SU-DHL-6 (cell line): ENCODE measurements at regions not wholly inside any gene's neighbourhood (a gene's known extent, or its start where the extent isn't known, plus 50 kb on each side); places are given as distances from the start of the nearest gene placed in this dataset.
A peak's percentile ranks its signal among the peaks of the same experiment; 100 is the strongest.
"Not testable (repeated sequence)": the region's sequence is repeated elsewhere in the genome, so short reads cannot be mapped to it uniquely, and the experiment has no call there.

Source experiments
- H2AFZ ChIP-seq: fragments of 200-600 bp; sonication (generic); 2 replicates; pipeline ENCODE4 v1.6.1; 2014; ENCODE audit warnings: low read depth, mild to moderate bottlenecking, moderate library complexity, mixed read lengths, antibody characterized with exemption, low read length; ENCODE audit not compliant: severe bottlenecking
- H3F3A ChIP-seq: fragments of 200-600 bp; shearing (Covaris generic); 2 replicates; pipeline ENCODE4 v1.6.0; 2016; ENCODE audit warnings: antibody characterized with exemption, mild to moderate bottlenecking; ENCODE audit not compliant: insufficient read depth
- H3K27ac ChIP-seq: fragments of 200-600 bp; sonication (generic); 2 replicates; pipeline ENCODE4 v1.5.1; 2016; ENCODE audit warnings: low read depth, mild to moderate bottlenecking, low read length, moderate library complexity, mixed read lengths
- H3K27me3 ChIP-seq: fragments of 200-600 bp; sonication (generic), shearing (Covaris generic); 2 replicates; pipeline ENCODE4 v1.6.0; 2014; ENCODE audit warnings: mild to moderate bottlenecking, low read length
- H3K36me3 ChIP-seq: fragments of 200-600 bp; sonication (generic); 2 replicates; pipeline ENCODE4 v1.6.1; 2014; ENCODE audit warnings: mild to moderate bottlenecking, low read length, mixed read lengths
- H3K4me2 ChIP-seq: fragments of 300-600, 200-600 bp; shearing (Covaris generic), sonication (generic); 2 replicates; pipeline ENCODE4 v1.6.0; 2014; ENCODE audit warnings: low read length, low read depth, mild to moderate bottlenecking; ENCODE audit not compliant: poor library complexity, severe bottlenecking
- H3K4me3 ChIP-seq: fragments of 200-600 bp; sonication (generic); 2 replicates; pipeline ENCODE4 v1.5.1; 2014; ENCODE audit warnings: antibody characterized with exemption, low read length, mild to moderate bottlenecking, mixed read lengths; ENCODE audit not compliant: insufficient read depth, poor library complexity, severe bottlenecking
- H3K79me2 ChIP-seq: fragments of 200-600 bp; sonication (generic); 2 replicates; pipeline ENCODE4 v1.6.1; 2014; ENCODE audit warnings: mild to moderate bottlenecking, low read length, moderate library complexity; ENCODE audit not compliant: insufficient read depth
- H3K9ac ChIP-seq: fragments of 200-600 bp; sonication (generic); 2 replicates; pipeline ENCODE4 v1.7.0; 2014; ENCODE audit warnings: mild to moderate bottlenecking, low read length
- H3K9me2 ChIP-seq: fragments of 200-600 bp; sonication (generic); replicated peaks from 2 replicates; pipeline ENCODE4 v1.6.1; 2014; ENCODE audit warnings: low read length; ENCODE audit not compliant: insufficient read depth
- H3K9me3 ChIP-seq: fragments of 200-600 bp; sonication (generic); 2 replicates; pipeline ENCODE4 v1.6.1; 2014; ENCODE audit warnings: low read length, mixed read lengths; ENCODE audit not compliant: insufficient read depth
- H4K20me1 ChIP-seq: fragments of 200-600 bp; sonication (generic); 2 replicates; pipeline ENCODE4 v1.6.1; 2014; ENCODE audit warnings: low read depth, mild to moderate bottlenecking, antibody characterized with exemption, low read length, moderate library complexity, mixed read lengths
- EZH2phosphoT487 ChIP-seq: fragments of 200-600 bp; sonication (generic), shearing (Covaris generic); conservative IDR thresholded peaks from 2 replicates; pipeline ENCODE4 v1.6.1; 2018; ENCODE audit warnings: mild to moderate bottlenecking, antibody characterized with exemption, low read length, moderate library complexity, mixed read lengths
- TF ChIP-seq, protein P1 (sequence below): fragments of 200-600 bp; sonication (generic); IDR thresholded peaks from one replicate; pipeline ENCODE4 v1.5.1; 2017; ENCODE audit warnings: antibody characterized with exemption, mild to moderate bottlenecking, low read length, moderate library complexity; ENCODE audit not compliant: insufficient read depth, poor library complexity, severe bottlenecking

DNA sequence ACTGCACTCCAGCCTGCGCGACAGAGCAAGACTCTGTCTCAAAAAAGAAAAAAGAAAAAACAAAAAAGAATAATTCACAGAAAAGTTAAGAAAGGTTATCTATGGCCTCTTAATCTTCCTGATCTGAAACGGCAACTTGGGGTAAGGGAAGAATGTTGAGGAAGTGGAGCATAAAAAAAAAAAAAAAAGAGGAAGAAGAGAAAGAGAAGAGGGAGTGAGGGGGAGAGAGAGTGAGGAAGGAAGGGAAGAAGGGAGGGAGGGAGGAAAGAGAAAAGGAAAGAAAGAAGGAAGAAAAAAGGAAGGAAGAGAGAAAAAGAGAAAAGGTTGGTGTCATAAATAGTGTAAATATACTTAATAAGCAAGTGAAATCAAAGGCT, 68.9 kb upstream of the NCOA3 start:
- Histone ChIP-seq H2AFZ (no peak overlapping the region), H4K20me1 (no peaks in the 10 kb centered on the region), H3K27me3 (no peaks in the 10 kb centered on the region), H3K9me2 (no peaks in the 10 kb centered on the region), H3K79me2 (peaks cover 6% of the 10 kb centered on the region; the same call in 1 of the 2 replicates), H3K9ac (peak overlapping the region; percentile 63), H3K4me3 (peak overlapping the region; percentile 27), H3K36me3 (peaks cover 8% of the 10 kb centered on the region), H3F3A (peaks cover 89% of the 10 kb centered on the region), H3K9me3 (no peaks in the 10 kb centered on the region), H3K4me2 (peak overlapping the region; percentile 63), H3K27ac (peak overlapping the region; percentile 96)
- TF ChIP-seq, protein P1, sequence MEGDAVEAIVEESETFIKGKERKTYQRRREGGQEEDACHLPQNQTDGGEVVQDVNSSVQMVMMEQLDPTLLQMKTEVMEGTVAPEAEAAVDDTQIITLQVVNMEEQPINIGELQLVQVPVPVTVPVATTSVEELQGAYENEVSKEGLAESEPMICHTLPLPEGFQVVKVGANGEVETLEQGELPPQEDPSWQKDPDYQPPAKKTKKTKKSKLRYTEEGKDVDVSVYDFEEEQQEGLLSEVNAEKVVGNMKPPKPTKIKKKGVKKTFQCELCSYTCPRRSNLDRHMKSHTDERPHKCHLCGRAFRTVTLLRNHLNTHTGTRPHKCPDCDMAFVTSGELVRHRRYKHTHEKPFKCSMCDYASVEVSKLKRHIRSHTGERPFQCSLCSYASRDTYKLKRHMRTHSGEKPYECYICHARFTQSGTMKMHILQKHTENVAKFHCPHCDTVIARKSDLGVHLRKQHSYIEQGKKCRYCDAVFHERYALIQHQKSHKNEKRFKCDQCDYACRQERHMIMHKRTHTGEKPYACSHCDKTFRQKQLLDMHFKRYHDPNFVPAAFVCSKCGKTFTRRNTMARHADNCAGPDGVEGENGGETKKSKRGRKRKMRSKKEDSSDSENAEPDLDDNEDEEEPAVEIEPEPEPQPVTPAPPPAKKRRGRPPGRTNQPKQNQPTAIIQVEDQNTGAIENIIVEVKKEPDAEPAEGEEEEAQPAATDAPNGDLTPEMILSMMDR, result no peak
- no peak for TF ChIP-seq EZH2phosphoT487

DNA sequence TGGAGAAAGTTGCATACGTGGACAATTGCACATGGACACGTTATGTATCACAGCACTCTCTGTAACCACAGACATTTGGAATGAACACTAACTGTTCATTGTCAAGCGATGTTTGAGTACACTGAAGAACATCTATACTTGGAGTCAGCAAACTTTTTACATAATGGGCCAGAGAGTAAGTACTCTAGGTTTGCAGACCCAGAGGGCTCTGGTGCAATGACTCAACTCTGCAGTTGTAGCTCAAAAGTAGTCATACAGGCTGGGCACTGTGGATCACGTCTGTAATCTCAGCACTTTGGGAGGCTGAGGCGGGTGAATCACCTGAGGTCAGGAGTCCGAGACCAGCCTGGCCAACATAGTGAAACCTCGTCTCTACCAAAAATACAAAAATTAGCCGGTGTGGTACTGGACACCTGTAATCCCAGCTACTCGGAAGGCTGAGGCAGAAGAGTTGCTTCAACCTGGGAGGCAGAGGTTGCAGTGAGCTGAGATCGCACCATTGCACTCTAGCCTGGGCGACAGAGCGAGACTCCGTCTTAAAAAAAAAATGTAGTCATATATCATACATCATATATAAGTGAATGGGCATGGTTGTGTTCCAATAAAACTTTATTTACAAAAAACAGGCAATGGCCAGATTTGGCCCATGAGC, 67.4 kb upstream of the NCOA3 start:
- not testable (repeated sequence) for H3K9me2 ChIP-seq, H2AFZ ChIP-seq
- H3K27ac ChIP-seq, result peak overlapping the region; percentile 96

DNA sequence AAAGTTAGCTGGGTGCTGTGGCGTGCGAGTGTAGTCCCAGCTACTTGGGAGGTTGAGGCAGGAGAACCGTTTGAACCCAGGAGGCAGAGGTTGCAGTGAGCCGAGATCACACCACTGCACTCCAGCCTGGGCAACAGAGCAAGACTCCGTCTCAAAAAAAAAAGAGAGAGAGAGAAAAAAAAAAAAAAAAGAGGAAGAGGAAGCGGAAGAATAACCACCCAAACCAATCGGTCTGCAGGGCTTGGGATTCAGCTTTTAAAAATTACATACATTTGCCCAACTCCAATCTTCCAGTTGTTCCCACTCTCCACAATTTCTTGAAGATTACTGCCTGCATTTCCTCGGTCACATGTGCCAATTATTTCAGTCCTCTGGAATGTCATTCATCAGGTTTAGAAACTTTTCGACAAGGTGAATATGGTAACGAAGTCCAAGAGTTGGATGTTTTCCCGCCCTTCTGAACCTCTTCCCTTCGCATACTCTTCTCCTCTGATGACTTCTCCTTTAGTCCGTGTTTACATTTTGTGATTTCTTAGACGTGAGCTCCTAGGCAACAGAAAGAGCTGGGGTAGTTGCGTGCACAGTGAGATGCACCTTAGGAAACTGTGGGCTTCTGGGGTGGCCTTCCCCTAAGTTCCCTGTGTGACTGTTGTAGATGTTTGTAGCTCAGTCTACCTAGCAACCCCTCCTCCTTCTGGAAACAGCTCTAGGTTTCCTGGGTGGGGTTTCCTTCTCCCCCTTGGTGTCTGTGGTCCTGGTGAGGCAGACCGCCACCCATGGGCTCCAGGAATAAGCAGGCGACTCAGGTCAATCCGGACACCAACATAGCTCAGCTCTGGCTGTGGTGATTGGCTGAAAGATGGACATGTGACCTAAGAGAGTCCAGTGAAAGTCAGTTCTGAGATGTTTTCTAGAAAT, 63.0 kb upstream of the NCOA3 start:
- peak overlapping the region; percentile 43 for H3K9ac ChIP-seq
- peak overlapping the region; percentile 96 for H3K27ac ChIP-seq

More for the DNA sequence above, 67.4 kb upstream of the NCOA3 start:
- H3K27me3 ChIP-seq, H3K36me3 ChIP-seq, H3K79me2 ChIP-seq, H4K20me1 ChIP-seq, H3K4me3 ChIP-seq, H3K9me3 ChIP-seq: not testable (repeated sequence)
- Histone ChIP-seq H3F3A (peaks cover 89% of the 10 kb centered on the region), H3K9ac (peak overlapping the region; percentile 63), H3K4me2 (peak overlapping the region; percentile 63)

More for the DNA sequence above, 63.0 kb upstream of the NCOA3 start:
- TF ChIP-seq, protein P1, result no peak
- no peak for TF ChIP-seq EZH2phosphoT487
- Histone ChIP-seq H3K4me2 (peak overlapping the region; percentile 56), H3K4me3 (peak overlapping the region; percentile 3), H3K9me2 (no peaks in the 10 kb centered on the region), H3K27me3 (no peaks in the 10 kb centered on the region), H3K9me3 (no peaks in the 10 kb centered on the region), H2AFZ (no peak overlapping the region), H3F3A (peaks cover 76% of the 10 kb centered on the region), H4K20me1 (no peaks in the 10 kb centered on the region), H3K79me2 (no peaks in the 10 kb centered on the region), H3K36me3 (no peaks in the 10 kb centered on the region)
